AG10803 (cell line): ENCODE measurements at regions not wholly inside any gene's neighbourhood (a gene's known extent, or its start where the extent isn't known, plus 50 kb on each side); places are given as distances from the start of the nearest gene placed in this dataset.

Experiments
- DNase-seq: peaks from one replicate; pipeline ENCODE4 v3.0.0; 2010; ENCODE audit warnings: low read depth
- H3K4me3 ChIP-seq: 2 replicates; pipeline ENCODE4 v1.5.1; 2011; ENCODE audit warnings: mild to moderate bottlenecking, low read length, control low read depth
- CTCF ChIP-seq: conservative IDR thresholded peaks from 2 replicates; pipeline ENCODE4 v1.5.1; 2011; ENCODE audit warnings: mild to moderate bottlenecking, low read length, control low read depth, inconsistent platforms

GRCh38 chr2:188235364-188235763 is 56.3 kb upstream of the GULP1 start:
- TF ChIP-seq CTCF, result no peak
- DNase-seq, result no peak
- no peak overlapping the region for H3K4me3 ChIP-seq

GRCh38 chr2:188238386-188238785 is 53.3 kb upstream of the GULP1 start:
- no peak for TF ChIP-seq CTCF
- no peak overlapping the region for H3K4me3 ChIP-seq
- no peak for DNase-seq
